ENCODE measurements at regions not wholly inside any gene's neighbourhood (a gene's known extent, or its start where the extent isn't known, plus 50 kb on each side); places are given as distances from the start of the nearest gene placed in this dataset.

DNA sequence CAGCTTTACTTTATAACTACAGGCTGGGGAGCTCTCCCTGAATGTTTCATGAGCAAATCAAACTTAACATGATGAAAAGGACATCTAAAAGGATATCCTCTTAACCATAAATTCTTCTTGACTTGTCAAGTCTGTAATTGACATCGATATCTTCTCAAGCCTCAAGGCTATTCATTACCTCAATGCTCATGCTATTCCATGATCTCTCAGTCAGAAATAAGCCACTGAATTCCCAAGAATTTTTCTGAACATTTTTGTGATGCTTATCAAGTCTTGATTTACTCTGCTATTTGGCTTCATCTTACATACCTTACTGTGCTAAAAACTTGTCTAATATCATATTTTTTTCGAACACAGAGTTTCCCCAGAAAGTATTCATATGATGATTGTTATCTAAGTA lies 433.4 kb downstream of the PDGFC start:
- no peak overlapping the region for H3K27ac ChIP-seq
- 76 to 83% methylated on average over 2 of the region's 2 CpGs for WGBS, 2 donors
- no peak for DNase-seq (ENCODE audit: low spot score in 2 of 2)
- H3K36me3 ChIP-seq, result no peaks in the 10 kb centered on the region
- H3K4me3 ChIP-seq, result no peak overlapping the region
- TF ChIP-seq POLR2A (IDR thresholded peaks at IDR 0.05), result no peak
- TF ChIP-seq, protein P1, sequence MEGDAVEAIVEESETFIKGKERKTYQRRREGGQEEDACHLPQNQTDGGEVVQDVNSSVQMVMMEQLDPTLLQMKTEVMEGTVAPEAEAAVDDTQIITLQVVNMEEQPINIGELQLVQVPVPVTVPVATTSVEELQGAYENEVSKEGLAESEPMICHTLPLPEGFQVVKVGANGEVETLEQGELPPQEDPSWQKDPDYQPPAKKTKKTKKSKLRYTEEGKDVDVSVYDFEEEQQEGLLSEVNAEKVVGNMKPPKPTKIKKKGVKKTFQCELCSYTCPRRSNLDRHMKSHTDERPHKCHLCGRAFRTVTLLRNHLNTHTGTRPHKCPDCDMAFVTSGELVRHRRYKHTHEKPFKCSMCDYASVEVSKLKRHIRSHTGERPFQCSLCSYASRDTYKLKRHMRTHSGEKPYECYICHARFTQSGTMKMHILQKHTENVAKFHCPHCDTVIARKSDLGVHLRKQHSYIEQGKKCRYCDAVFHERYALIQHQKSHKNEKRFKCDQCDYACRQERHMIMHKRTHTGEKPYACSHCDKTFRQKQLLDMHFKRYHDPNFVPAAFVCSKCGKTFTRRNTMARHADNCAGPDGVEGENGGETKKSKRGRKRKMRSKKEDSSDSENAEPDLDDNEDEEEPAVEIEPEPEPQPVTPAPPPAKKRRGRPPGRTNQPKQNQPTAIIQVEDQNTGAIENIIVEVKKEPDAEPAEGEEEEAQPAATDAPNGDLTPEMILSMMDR (IDR thresholded peaks at IDR 0.05), result no peak
- H3K4me1 ChIP-seq, result no peaks in the 10 kb centered on the region
- H3K9me3 ChIP-seq, result peaks cover 0 to 7% (median 0%) of the 10 kb centered on the region in 4 donors
- no peaks in the 10 kb centered on the region for H3K27me3 ChIP-seq

DNA sequence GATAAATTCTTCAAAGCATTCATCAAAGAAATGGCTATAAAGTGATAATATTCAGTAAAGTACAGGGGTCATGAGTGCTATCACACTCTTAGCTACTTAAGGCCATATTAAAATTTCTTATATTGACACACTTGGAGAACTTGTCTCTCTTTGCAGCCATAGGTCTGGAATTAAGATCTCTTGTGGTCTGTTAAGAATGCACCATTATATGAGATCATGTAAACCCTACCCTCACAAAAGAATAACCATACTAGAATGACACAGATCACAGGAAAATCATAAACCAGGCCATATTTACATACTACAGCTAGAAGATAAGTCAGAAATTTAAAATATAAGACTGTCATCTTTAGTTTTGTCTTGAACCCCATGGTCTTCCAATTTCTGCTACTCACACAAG lies 434.3 kb downstream of the PDGFC start:
- Histone ChIP-seq H3K9me3 (peaks cover 0 to 10% (median 0%) of the 10 kb centered on the region in 4 donors), H3K27ac (no peak overlapping the region), H3K27me3 (no peaks in the 10 kb centered on the region), H3K4me1 (no peaks in the 10 kb centered on the region), H3K4me3 (no peak overlapping the region), H3K36me3 (no peaks in the 10 kb centered on the region)
- TF ChIP-seq EP300 (IDR thresholded peaks at IDR 0.05) (no peak), POLR2A (IDR thresholded peaks at IDR 0.05) (no peak)
- TF ChIP-seq, protein P1 (IDR thresholded peaks at IDR 0.05), result no peak
- no peak for DNase-seq (ENCODE audit: low spot score in 2 of 2)

DNA sequence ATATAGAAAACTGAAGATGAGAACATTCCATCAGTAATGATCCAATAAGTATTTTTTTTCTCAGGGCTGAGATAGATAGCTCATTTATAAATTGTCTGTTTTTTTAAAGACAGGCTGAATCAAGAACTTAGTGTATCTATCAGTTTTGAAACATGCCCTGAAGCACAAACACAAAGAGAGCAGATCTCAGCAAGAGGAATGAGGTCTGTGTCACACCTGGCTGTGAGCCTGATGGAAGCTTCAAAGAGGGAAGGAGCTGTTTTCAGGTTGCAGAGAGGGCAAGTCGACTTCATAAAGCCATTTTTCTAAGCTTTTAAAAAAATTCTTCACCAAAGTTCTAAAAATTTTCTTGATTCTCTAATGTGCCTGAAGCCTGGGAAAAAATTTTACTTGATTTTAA lies 434.9 kb downstream of the PDGFC start:
- WGBS, 2 donors, result 70 to 74% methylated on average over 1 of the region's 1 CpG
- Histone ChIP-seq H3K4me1 (no peaks in the 10 kb centered on the region), H3K27ac (no peak overlapping the region), H3K9me3 (peaks cover 0 to 10% (median 0%) of the 10 kb centered on the region in 4 donors), H3K4me3 (no peak overlapping the region), H3K36me3 (no peaks in the 10 kb centered on the region), H3K27me3 (no peaks in the 10 kb centered on the region)
- TF ChIP-seq POLR2A (IDR thresholded peaks at IDR 0.05) (no peak), EP300 (IDR thresholded peaks at IDR 0.05) (no peak)
- DNase-seq (ENCODE audit: low spot score in 2 of 2), result no peak

DNA sequence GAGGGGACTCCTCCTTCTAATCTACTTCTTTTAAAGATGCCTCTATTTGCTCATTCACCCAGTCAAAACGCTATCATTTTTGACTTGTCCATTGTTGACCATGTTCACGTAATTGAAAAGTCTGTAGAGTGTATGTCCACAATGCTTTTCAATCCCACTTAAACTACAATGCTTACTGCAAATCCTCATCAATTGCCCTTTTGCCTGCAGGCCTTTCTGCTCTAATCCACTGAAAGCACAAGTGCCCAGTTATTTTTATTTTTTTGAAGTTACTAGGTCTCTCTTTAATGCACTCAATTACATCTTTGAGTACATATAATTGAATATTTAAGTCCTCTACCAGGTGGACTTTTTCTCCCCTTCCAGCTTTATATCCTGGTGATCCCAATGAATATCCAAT lies 437.4 kb downstream of the PDGFC start:
- Histone ChIP-seq H3K9me3 (peaks cover 0 to 10% (median 0%) of the 10 kb centered on the region in 4 donors), H3K36me3 (no peaks in the 10 kb centered on the region), H3K4me3 (no peak overlapping the region), H3K4me1 (no peaks in the 10 kb centered on the region), H3K27ac (no peak overlapping the region), H3K27me3 (no peaks in the 10 kb centered on the region)
- TF ChIP-seq POLR2A (IDR thresholded peaks at IDR 0.05), result no peak
- no peak for TF ChIP-seq EP300 (IDR thresholded peaks at IDR 0.05)
- TF ChIP-seq, protein P1 (IDR thresholded peaks at IDR 0.05), result no peak
- no peak for DNase-seq (ENCODE audit: low spot score in 2 of 2)
- 91 to 95% methylated on average over 2 of the region's 2 CpGs for WGBS, 2 donors

DNA sequence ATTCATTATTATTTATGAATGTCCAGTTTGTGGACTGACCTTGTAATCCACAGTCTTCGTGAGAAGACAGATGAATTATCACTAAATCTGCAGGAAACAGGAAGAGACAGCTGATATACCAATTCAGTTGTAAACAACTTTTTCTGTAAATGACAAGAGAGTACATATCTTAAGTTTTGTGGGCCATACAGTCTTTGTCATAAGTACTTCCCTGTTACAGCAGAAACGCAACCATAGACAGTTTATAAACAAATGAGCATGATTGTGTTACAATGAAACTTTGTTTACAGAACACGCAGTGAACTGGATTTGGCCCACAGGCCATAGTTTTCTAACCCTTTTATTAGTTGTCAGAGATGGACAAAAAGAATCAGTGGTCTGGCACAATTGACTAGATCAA lies 443.4 kb downstream of the PDGFC start:
- TF ChIP-seq POLR2A (IDR thresholded peaks at IDR 0.05), result no peak
- TF ChIP-seq, protein P1 (IDR thresholded peaks at IDR 0.05), result no peak
- no peak for TF ChIP-seq EP300 (IDR thresholded peaks at IDR 0.05)
- Histone ChIP-seq H3K27ac (no peak overlapping the region), H3K9me3 (peaks cover 0 to 3% (median 0%) of the 10 kb centered on the region in 4 donors), H3K4me3 (no peak overlapping the region), H3K4me1 (no peaks in the 10 kb centered on the region), H3K36me3 (no peaks in the 10 kb centered on the region), H3K27me3 (no peaks in the 10 kb centered on the region)
- 49 to 59% methylated on average over 3 of the region's 3 CpGs for WGBS, 2 donors
- DNase-seq (ENCODE audit: low spot score in 2 of 2), result no peak
